Neural cell (in vitro differentiated cells): ENCODE measurements at regions not wholly inside any gene's neighbourhood (a gene's known extent, or its start where the extent isn't known, plus 50 kb on each side); places are given as distances from the start of the nearest gene placed in this dataset.

ENCODE experiments used
- H2AFZ ChIP-seq: fragments of 200-600, 300-800 bp; sonication (generic), shearing (Covaris generic); 2 replicates; pipeline ENCODE4 v1.6.0; 2014; ENCODE audit warnings: low read depth, mild to moderate bottlenecking, antibody characterized with exemption, low read length, moderate library complexity
- H3F3A ChIP-seq: fragments of 200-600 bp; shearing (Covaris generic); 2 replicates; pipeline ENCODE4 v1.6.1; 2016; ENCODE audit warnings: mild to moderate bottlenecking, moderate library complexity, mixed read lengths, antibody characterized with exemption, low read length; ENCODE audit not compliant: insufficient read depth, poor library complexity, severe bottlenecking
- H3K27ac ChIP-seq: fragments of 200-600, 300-800 bp; sonication (generic), shearing (Covaris generic); 2 replicates; pipeline ENCODE4 v1.5.1; 2014; ENCODE audit warnings: mild to moderate bottlenecking, low read length, moderate library complexity
- H3K27me3 ChIP-seq: fragments of 300-800, 200-600 bp; sonication (generic), shearing (Covaris generic); 2 replicates; pipeline ENCODE4 v1.6.0; 2014; ENCODE audit warnings: mild to moderate bottlenecking, low read depth, low read length, moderate library complexity; ENCODE audit not compliant: insufficient read depth
- H3K36me3 ChIP-seq: fragments of 300-800, 200-600 bp; sonication (generic), shearing (Covaris generic); 2 replicates; pipeline ENCODE4 v1.5.1; 2014; ENCODE audit warnings: mild to moderate bottlenecking, antibody characterized with exemption, low read length, moderate library complexity; ENCODE audit not compliant: insufficient read depth
- H3K4me2 ChIP-seq: fragments of 300-800, 200-600 bp; sonication (generic), shearing (Covaris generic); 2 replicates; pipeline ENCODE4 v1.6.0; 2014; ENCODE audit warnings: mild to moderate bottlenecking, low read length
- H3K4me3 ChIP-seq: fragments of 300-800, 200-600 bp; sonication (generic), shearing (Covaris generic); 2 replicates; pipeline ENCODE4 v1.5.1; 2014; ENCODE audit warnings: mild to moderate bottlenecking, low read length, moderate library complexity
- H3K79me2 ChIP-seq: fragments of 200-600 bp; shearing (Covaris generic); replicated peaks from 2 replicates; pipeline ENCODE4 v1.6.0; 2014; ENCODE audit warnings: mild to moderate bottlenecking, low read length, moderate library complexity; ENCODE audit not compliant: insufficient read depth
- H3K9ac ChIP-seq: fragments of 300-800, 200-600 bp; sonication (generic), shearing (Covaris generic); 2 replicates; pipeline ENCODE4 v1.6.1; 2016; ENCODE audit warnings: mild to moderate bottlenecking, low read length, mixed read lengths
- H3K9me2 ChIP-seq: fragments of 200-600 bp; shearing (Covaris generic); 2 replicates; pipeline ENCODE4 v1.6.1; 2016; ENCODE audit warnings: mild to moderate bottlenecking, low read length, mixed read lengths; ENCODE audit not compliant: insufficient read depth
- H3K9me3 ChIP-seq: fragments of 200-600, 300-800 bp; sonication (generic), shearing (Covaris generic); 2 replicates; pipeline ENCODE4 v1.6.1; 2016; ENCODE audit warnings: mild to moderate bottlenecking, mixed run types, low read length, moderate library complexity, mixed read lengths
- H4K20me1 ChIP-seq: fragments of 200-600 bp; shearing (Covaris generic); 2 replicates; pipeline ENCODE4 v1.6.1; 2016; ENCODE audit warnings: mild to moderate bottlenecking, mixed run types; ENCODE audit not compliant: insufficient read depth
- CTCF ChIP-seq: fragments of 450-650 bp; IDR thresholded peaks from 2 replicates; pipeline ENCODE4 v1.5.1; 2014; ENCODE audit warnings: antibody characterized with exemption, mild to moderate bottlenecking, moderate library complexity; ENCODE audit not compliant: poor library complexity, severe bottlenecking
- EP300 ChIP-seq: fragments of 450-650 bp; conservative IDR thresholded peaks from 2 replicates; pipeline ENCODE4 v1.6.1; 2014; ENCODE audit warnings: antibody characterized with exemption, mild to moderate bottlenecking, moderate library complexity; ENCODE audit not compliant: poor library complexity, severe bottlenecking
- MXI1 ChIP-seq: fragments of 450-650 bp; conservative IDR thresholded peaks from 2 replicates; pipeline ENCODE4 v1.6.1; 2014; ENCODE audit warnings: antibody characterized with exemption, mild to moderate bottlenecking; ENCODE audit not compliant: poor library complexity, severe bottlenecking
- POLR2AphosphoS5 ChIP-seq: IDR thresholded peaks from 2 replicates; pipeline ENCODE4 v1.6.1; 2012
- RAD21 ChIP-seq: fragments of 450-650 bp; conservative IDR thresholded peaks from 2 replicates; pipeline ENCODE4 v1.6.1; 2014; ENCODE audit warnings: antibody characterized with exemption, mild to moderate bottlenecking, moderate library complexity
- REST ChIP-seq: IDR thresholded peaks from 2 replicates; pipeline ENCODE4 v1.6.1; 2012; ENCODE audit warnings: borderline replicate concordance
- SMC3 ChIP-seq: fragments of 450-650 bp; conservative IDR thresholded peaks from 2 replicates; pipeline ENCODE4 v1.6.1; 2014; ENCODE audit warnings: antibody characterized with exemption, mild to moderate bottlenecking, moderate library complexity; ENCODE audit not compliant: poor library complexity
- TAF1 ChIP-seq: IDR thresholded peaks from 2 replicates; pipeline ENCODE4 v1.6.1; 2012; ENCODE audit warnings: low read depth

- TF ChIP-seq MXI1 (no peak), POLR2AphosphoS5 (no peak), REST (no peak)
These were observed 135.7 kb downstream of the LRRC30 start for GRCh38 chr18:7366597-7366996.

GRCh38 chr18:7367336-7367735 is 136.4 kb downstream of the LRRC30 start:
- no peak overlapping the region for H2AFZ ChIP-seq

More at GRCh38 chr18:7366597-7366996, 135.7 kb downstream of the LRRC30 start:
- Histone ChIP-seq H3K9ac (no peak overlapping the region), H3K9me2 (no peaks in the 10 kb centered on the region), H3K27me3 (no peaks in the 10 kb centered on the region), H3K27ac (no peak overlapping the region), H2AFZ (no peak overlapping the region), H3F3A (no peaks in the 10 kb centered on the region), H3K4me2 (no peak overlapping the region), H4K20me1 (no peaks in the 10 kb centered on the region), H3K9me3 (no peaks in the 10 kb centered on the region), H3K79me2 (no peaks in the 10 kb centered on the region), H3K36me3 (no peaks in the 10 kb centered on the region), H3K4me3 (no peak overlapping the region)

DNA sequence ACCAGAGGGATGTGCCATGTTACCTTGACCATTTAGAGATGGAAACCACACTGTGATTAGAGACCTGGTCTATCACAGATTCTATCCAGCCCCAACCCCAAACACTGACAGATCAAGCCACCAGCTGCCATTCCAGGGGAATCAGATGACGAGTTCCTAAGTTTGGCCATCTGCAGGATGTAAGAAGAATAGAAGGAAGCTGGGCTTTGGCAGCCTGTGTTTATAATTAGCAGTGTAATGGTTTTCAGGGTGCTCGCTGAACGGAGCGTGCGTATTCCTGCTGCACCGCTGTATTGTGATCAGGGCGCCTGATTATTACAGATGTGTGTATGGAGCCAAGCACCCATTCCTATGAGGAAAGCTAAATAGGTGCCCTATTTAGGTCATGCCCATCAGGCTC is 138.1 kb downstream of the LRRC30 start:
- Histone ChIP-seq H3K9me3 (no peaks in the 10 kb centered on the region), H3K27me3 (no peaks in the 10 kb centered on the region), H4K20me1 (no peaks in the 10 kb centered on the region)
- TF ChIP-seq REST (no peak), MXI1 (no peak), RAD21 (no peak), POLR2AphosphoS5 (no peak), TAF1 (no peak), CTCF (no peak), SMC3 (no peak), EP300 (no peak)

More at GRCh38 chr18:7367336-7367735, 136.4 kb downstream of the LRRC30 start:
- H3K4me3 ChIP-seq, result no peak overlapping the region
- H3K4me2 ChIP-seq, result no peak overlapping the region
- no peaks in the 10 kb centered on the region for H3F3A ChIP-seq
- H3K9ac ChIP-seq, result no peak overlapping the region
- no peaks in the 10 kb centered on the region for H3K79me2 ChIP-seq
- no peaks in the 10 kb centered on the region for H3K27me3 ChIP-seq
- no peaks in the 10 kb centered on the region for H3K9me2 ChIP-seq
- H3K27ac ChIP-seq, result no peak overlapping the region
- no peak for TF ChIP-seq RAD21
- no peak for TF ChIP-seq CTCF
- no peaks in the 10 kb centered on the region for H3K9me3 ChIP-seq
- H4K20me1 ChIP-seq, result no peaks in the 10 kb centered on the region
- no peaks in the 10 kb centered on the region for H3K36me3 ChIP-seq

More for the DNA sequence above, 138.1 kb downstream of the LRRC30 start:
- H3K9me2 ChIP-seq, result no peaks in the 10 kb centered on the region
- H3K27ac ChIP-seq, result no peak overlapping the region
- H3K9ac ChIP-seq, result no peak overlapping the region
- H3K4me3 ChIP-seq, result no peak overlapping the region
- no peak overlapping the region for H3K4me2 ChIP-seq
- H3F3A ChIP-seq, result no peaks in the 10 kb centered on the region
- H2AFZ ChIP-seq, result no peak overlapping the region
- H3K36me3 ChIP-seq, result no peaks in the 10 kb centered on the region
- H3K79me2 ChIP-seq, result no peaks in the 10 kb centered on the region
